ENCODE measurements at regions not wholly inside any gene's neighbourhood (a gene's known extent, or its start where the extent isn't known, plus 50 kb on each side); places are given as distances from the start of the nearest gene placed in this dataset.

DNA sequence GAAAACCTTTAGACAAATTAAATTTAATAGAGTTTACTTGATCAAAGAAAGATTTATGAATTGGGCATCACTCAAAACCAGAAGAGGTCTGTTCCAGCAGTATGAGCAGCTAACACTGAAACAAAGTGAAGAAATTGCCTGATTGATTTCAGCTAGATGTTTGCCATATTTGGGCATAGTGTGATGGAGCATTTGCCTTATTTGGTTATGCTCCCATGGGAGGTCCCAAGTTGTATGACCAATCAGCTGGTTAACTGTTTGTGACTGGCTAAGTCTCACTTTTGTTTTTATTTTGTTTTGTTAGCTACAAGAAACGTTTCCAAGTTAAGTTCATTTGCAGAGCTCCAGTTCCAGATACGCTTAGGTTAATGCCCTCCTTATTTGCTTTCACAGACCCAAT is 53.3 kb upstream of the LMNB1 start:
- Mint-ChIP-seq H3K36me3 (ENCODE audit: insufficient read depth in 1 of 3, low read depth in 3 of 3) (no peaks in the 10 kb centered on the region; a peak in 1 of 7 replicates), H3K4me3 (no peak overlapping the region), H3K4me1 (peaks cover 1 to 2% of the 10 kb centered on the region in 2 experiments), H3K27ac (no peak overlapping the region), H3K27me3 (ENCODE audit: low read depth) (peaks cover 2% of the 10 kb centered on the region; the same call in 1 of the 2 replicates), H3K9me3 (no peaks in the 10 kb centered on the region; a peak in 2 of 5 replicates)
- no peak overlapping the region for H3K4me2 ChIP-seq (ENCODE audit: insufficient read depth, insufficient read length, low read length)
- H2BK12ac ChIP-seq (ENCODE audit: insufficient read length, low read depth, low read length): no peak overlapping the region
- H4K8ac ChIP-seq (replicated peaks; ENCODE audit: insufficient read length, low read depth, low read length): no peak overlapping the region
- no CpG with 5 or more reads among the region's 2 CpGs for WGBS (ENCODE audit: extremely low coverage, insufficient read length, low lambda C conversion rate)
- H2BK15ac ChIP-seq (ENCODE audit: low read depth, low read length): no peak overlapping the region
- DNase-seq: no peak
- no peak overlapping the region for H4K91ac ChIP-seq (ENCODE audit: insufficient read length, low read depth, low read length)
- H4K20me1 ChIP-seq (ENCODE audit: control insufficient read depth, insufficient read depth, insufficient read length): no peaks in the 10 kb centered on the region
- no peaks in the 10 kb centered on the region for H3K79me1 ChIP-seq (ENCODE audit: insufficient read depth, low read depth, low read length, poor library complexity, severe bottlenecking)
- no peaks in the 10 kb centered on the region for H3K27me3 ChIP-seq (ENCODE audit: insufficient read depth, low read length)
- no peak overlapping the region for H3K4ac ChIP-seq (ENCODE audit: low read depth, low read length)
- peaks cover 1% of the 10 kb centered on the region; the same call in 1 of the 2 replicates for H3K4me1 ChIP-seq (ENCODE audit: insufficient read depth, low read length)
- no peak overlapping the region for H2BK5ac ChIP-seq (ENCODE audit: insufficient read length, low read length)
- no peak overlapping the region for H3K23ac ChIP-seq (ENCODE audit: insufficient read length, low read depth, low read length)
- no peak overlapping the region for H3T11ph ChIP-seq (ENCODE audit: low read length)
- H3K27ac ChIP-seq (ENCODE audit: insufficient read length, low read depth, low read length): no peak overlapping the region
- no peak overlapping the region for H3K18ac ChIP-seq (ENCODE audit: insufficient read length, low read depth, low read length)
- H3K9ac ChIP-seq (ENCODE audit: extremely low read depth, insufficient read length, low read length): no peak overlapping the region
- H3K23me2 ChIP-seq (ENCODE audit: insufficient read length, low read depth, low read length, poor library complexity, severe bottlenecking): no peaks in the 10 kb centered on the region
- no peak overlapping the region for H2BK20ac ChIP-seq (ENCODE audit: low read depth, low read length, poor library complexity, severe bottlenecking)
- no peaks in the 10 kb centered on the region for H3K79me2 ChIP-seq (ENCODE audit: insufficient read depth, low read length)
- no peak overlapping the region for H2BK120ac ChIP-seq (ENCODE audit: low read depth, low read length, poor library complexity, severe bottlenecking)
- no peak overlapping the region for H2AK5ac ChIP-seq (ENCODE audit: insufficient read length, low read length)
- no peak overlapping the region for H3K56ac ChIP-seq (ENCODE audit: insufficient read length, low read depth, low read length)
- H2AFZ ChIP-seq (ENCODE audit: low read length): no peak overlapping the region
- TF ChIP-seq, protein P1, sequence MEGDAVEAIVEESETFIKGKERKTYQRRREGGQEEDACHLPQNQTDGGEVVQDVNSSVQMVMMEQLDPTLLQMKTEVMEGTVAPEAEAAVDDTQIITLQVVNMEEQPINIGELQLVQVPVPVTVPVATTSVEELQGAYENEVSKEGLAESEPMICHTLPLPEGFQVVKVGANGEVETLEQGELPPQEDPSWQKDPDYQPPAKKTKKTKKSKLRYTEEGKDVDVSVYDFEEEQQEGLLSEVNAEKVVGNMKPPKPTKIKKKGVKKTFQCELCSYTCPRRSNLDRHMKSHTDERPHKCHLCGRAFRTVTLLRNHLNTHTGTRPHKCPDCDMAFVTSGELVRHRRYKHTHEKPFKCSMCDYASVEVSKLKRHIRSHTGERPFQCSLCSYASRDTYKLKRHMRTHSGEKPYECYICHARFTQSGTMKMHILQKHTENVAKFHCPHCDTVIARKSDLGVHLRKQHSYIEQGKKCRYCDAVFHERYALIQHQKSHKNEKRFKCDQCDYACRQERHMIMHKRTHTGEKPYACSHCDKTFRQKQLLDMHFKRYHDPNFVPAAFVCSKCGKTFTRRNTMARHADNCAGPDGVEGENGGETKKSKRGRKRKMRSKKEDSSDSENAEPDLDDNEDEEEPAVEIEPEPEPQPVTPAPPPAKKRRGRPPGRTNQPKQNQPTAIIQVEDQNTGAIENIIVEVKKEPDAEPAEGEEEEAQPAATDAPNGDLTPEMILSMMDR (conservative IDR thresholded peaks at IDR 0.05): no peak
- no peaks in the 10 kb centered on the region for H3K9me3 ChIP-seq (ENCODE audit: control insufficient read depth, low read depth, low read length)
- no peak overlapping the region for H3K14ac ChIP-seq (ENCODE audit: insufficient read depth, low read length)
- no peak overlapping the region for H4K5ac ChIP-seq (ENCODE audit: insufficient read length, low read depth, low read length)
